Bronchial epithelial cell (primary cell): ENCODE measurements at regions not wholly inside any gene's neighbourhood (a gene's known extent, or its start where the extent isn't known, plus 50 kb on each side); places are given as distances from the start of the nearest gene placed in this dataset.

ENCODE experiments used
- DNase-seq: peaks from one replicate; pipeline ENCODE4 v3.0.0-alpha.2; 2010; ENCODE audit warnings: low read depth
- FAIRE-seq: peaks from 2 replicates; lab custom pipeline; 2011; peaks lifted over from hg19 to GRCh38; lab: Jason Lieb, UNC
- H3K27me3 ChIP-seq: 2 replicates; pipeline ENCODE4 v1.5.1; 2011; ENCODE audit warnings: low read length; ENCODE audit not compliant: control insufficient read depth, insufficient read depth
- H3K36me3 ChIP-seq: 2 replicates; pipeline ENCODE4 v1.5.1; 2011; ENCODE audit warnings: low read length; ENCODE audit not compliant: control insufficient read depth, insufficient read depth
- H3K4me3 ChIP-seq: 2 replicates; pipeline ENCODE4 v1.5.1; 2011; ENCODE audit warnings: mild to moderate bottlenecking, low read depth, low read length, control low read depth
- CTCF ChIP-seq: IDR thresholded peaks from 2 replicates; pipeline ENCODE4 v1.5.1; 2011; ENCODE audit warnings: mild to moderate bottlenecking, moderate library complexity, low read length, control low read depth, inconsistent platforms; ENCODE audit not compliant: insufficient read depth, severe bottlenecking

- DNase-seq: no peak
- Histone ChIP-seq H3K27me3 (no peaks in the 10 kb centered on the region), H3K36me3 (no peaks in the 10 kb centered on the region), H3K4me3 (no peak overlapping the region)
- FAIRE-seq: no peak
- TF ChIP-seq CTCF: no peak
Measured at GRCh38 chr13:102933122-102933521, 87.3 kb downstream of the ERCC5 start.

DNA sequence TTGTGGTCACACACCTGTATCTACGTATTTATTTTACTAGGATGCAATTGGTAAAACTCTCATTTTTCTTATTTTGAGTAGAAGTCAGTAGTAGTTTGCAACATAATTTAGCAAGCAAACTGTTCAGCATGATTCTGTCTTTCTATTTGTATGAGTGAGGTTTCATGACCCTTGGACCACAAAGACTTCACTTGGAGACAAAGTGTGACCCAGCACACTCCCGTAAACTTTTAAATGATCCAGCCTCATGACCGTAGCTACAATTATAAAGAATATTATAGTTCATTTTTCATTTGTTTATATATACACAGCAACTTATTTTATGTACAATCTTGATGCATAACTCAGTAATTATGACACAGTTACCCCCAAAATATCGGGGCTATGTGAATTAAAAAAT is 86.5 kb downstream of the ERCC5 start:
- no peaks in the 10 kb centered on the region for H3K27me3 ChIP-seq
- no peak overlapping the region for H3K4me3 ChIP-seq
- no peak for DNase-seq
- TF ChIP-seq CTCF: no peak
- no peaks in the 10 kb centered on the region for H3K36me3 ChIP-seq
- FAIRE-seq: no peak

DNA sequence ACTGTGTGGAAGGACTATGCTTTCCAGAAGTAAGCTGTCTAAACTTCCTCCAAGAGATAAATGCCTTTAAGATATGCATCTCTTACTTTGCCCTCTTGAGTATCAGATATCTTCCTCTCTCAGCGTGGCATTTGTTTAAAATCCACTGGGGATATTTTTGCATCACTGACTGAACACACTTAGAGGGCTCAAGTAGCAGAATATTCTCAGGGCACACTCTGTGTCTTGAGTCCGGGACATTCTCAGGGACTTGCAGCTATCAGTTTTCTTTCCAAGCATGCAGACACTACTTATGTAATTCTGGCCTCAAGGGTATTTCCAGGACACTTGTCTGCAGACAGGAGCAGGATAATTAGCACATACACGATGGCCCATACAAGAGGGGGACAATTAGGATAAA is 84.7 kb downstream of the ERCC5 start:
- H3K27me3 ChIP-seq: no peaks in the 10 kb centered on the region
- DNase-seq: no peak
- no peak overlapping the region for H3K4me3 ChIP-seq
- H3K36me3 ChIP-seq: no peaks in the 10 kb centered on the region
- no peak for FAIRE-seq
- TF ChIP-seq CTCF: no peak

DNA sequence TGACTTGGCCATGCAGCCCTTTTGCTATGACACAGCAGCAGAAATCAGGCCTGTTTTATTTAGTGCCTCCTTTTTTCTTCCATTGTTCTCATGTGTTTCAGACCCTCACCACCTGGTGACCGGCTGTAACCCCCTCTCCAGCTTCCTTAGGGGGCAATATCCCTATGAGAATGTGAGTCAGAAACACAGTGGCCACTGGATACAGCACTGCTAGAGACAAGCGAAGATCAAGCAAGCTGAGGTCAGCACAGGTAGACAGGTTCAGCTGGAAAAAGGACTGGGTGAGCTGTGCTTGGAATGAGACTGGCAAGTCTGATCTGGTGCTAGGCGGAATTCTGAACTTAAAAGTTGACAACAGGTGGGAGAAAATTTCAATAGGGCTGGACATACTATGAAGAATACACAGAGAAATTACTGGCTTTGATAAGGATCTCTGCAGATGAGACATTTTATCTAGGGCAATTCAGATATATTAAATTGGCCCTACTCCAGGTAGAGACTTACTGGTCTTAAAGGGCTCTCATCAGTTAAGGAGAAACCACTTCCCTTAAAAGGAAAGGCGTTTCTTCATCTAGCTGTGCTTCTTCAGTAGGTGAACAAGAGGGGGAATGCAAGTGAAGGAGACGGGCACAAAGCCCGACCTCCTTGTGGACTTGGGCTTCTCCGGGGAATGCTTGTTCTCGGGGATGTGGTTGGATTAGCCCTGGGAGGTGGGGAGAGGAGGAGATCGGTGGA is 83.3 kb downstream of the ERCC5 start:
- Histone ChIP-seq H3K27me3 (no peaks in the 10 kb centered on the region), H3K36me3 (no peaks in the 10 kb centered on the region), H3K4me3 (no peak overlapping the region)
- no peak for FAIRE-seq
- no peak for TF ChIP-seq CTCF
- DNase-seq: no peak
